WTC11 (cell line): ENCODE measurements at regions not wholly inside any gene's neighbourhood (a gene's known extent, or its start where the extent isn't known, plus 50 kb on each side); places are given as distances from the start of the nearest gene placed in this dataset.

ENCODE experiments used
- ATAC-seq: fragments of 200-7000 bp; cut with Tn5 transposase; 2 replicates; pipeline ENCODE4 v1.10.0; 2021; ENCODE audit warnings: mild to moderate bottlenecking, moderate library complexity
- CTCF ChIA-PET: fragments of 300-600 bp; sonication (Branson Sonifier 250); formaldehyde crosslinking; loops from one replicate; lab custom pipeline; 2021; ENCODE audit warnings: antibody characterized with exemption; lab: Charles Lee
- POLR2A ChIA-PET: fragments of 350-600 bp; sonication (Branson Sonifier 250); formaldehyde crosslinking; loops from one replicate; lab custom pipeline; 2021; ENCODE audit warnings: antibody characterized with exemption; lab: Charles Lee
- DNase-seq: peaks from one replicate; pipeline ENCODE4 v3.0.0; 2021; ENCODE audit warnings: low spot score
- H3K27ac Mint-ChIP-seq: 2 replicates; pipeline ENCODE4 v1.8.0; 2021; ENCODE audit warnings: mixed read lengths
- H3K27me3 Mint-ChIP-seq: 2 replicates; pipeline ENCODE4 v1.8.0; 2021; ENCODE audit warnings: low read depth, mild to moderate bottlenecking, moderate library complexity, mixed read lengths
- H3K36me3 Mint-ChIP-seq: 2 replicates; pipeline ENCODE4 v1.8.0; 2021; ENCODE audit warnings: mixed read lengths
- H3K4me1 Mint-ChIP-seq: 2 replicates; pipeline ENCODE4 v1.8.0; 2022; ENCODE audit warnings: mixed read lengths
- H3K4me3 Mint-ChIP-seq: 2 replicates; pipeline ENCODE4 v1.8.0; 2021; ENCODE audit warnings: mild to moderate bottlenecking, moderate library complexity, mixed read lengths
- H3K9me3 Mint-ChIP-seq: 2 replicates; pipeline ENCODE4 v1.8.0; 2021; ENCODE audit warnings: mixed read lengths
- AFF4 ChIP-seq: sonication (generic); formaldehyde crosslinking; IDR thresholded peaks from 2 replicates; pipeline ENCODE4 v1.8.1; 2023; ENCODE audit warnings: mild to moderate bottlenecking, missing genetic modification reagents, borderline replicate concordance
- ATF1 ChIP-seq: sonication (generic); formaldehyde crosslinking; IDR thresholded peaks from 2 replicates; pipeline ENCODE4 v1.8.1; 2023; ENCODE audit warnings: mild to moderate bottlenecking, moderate library complexity, missing genetic modification reagents
- CDX4 ChIP-seq: fragments of 250-450 bp; sonication (Bioruptor Pico); IDR thresholded peaks from 2 replicates; pipeline ENCODE4 v1.9.0; 2021; ENCODE audit warnings: moderate library complexity, mild to moderate bottlenecking, inconsistent platforms, borderline replicate concordance
- CREB1 ChIP-seq: sonication (generic); formaldehyde crosslinking; IDR thresholded peaks from 2 replicates; pipeline ENCODE4 v1.8.0; 2023; ENCODE audit warnings: mild to moderate bottlenecking, missing genetic modification reagents
- CTCF ChIP-seq: fragments of 200-600 bp; IDR thresholded peaks from 2 replicates; pipeline ENCODE4 v1.8.0; 2022; ENCODE audit warnings: antibody characterized with exemption
- EMX1 ChIP-seq: fragments of 250-450 bp; sonication (Bioruptor Pico); IDR thresholded peaks from 2 replicates; pipeline ENCODE4 v1.8.0; 2021; ENCODE audit warnings: mild to moderate bottlenecking
- ERG ChIP-seq: fragments of 250-450 bp; sonication (Bioruptor Pico); IDR thresholded peaks from 2 replicates; pipeline ENCODE4 v1.8.0; 2021; ENCODE audit warnings: mild to moderate bottlenecking
- ESRRA ChIP-seq: sonication (generic); formaldehyde crosslinking; IDR thresholded peaks from 2 replicates; pipeline ENCODE4 v1.8.1; 2022; ENCODE audit warnings: mild to moderate bottlenecking, missing genetic modification reagents, borderline replicate concordance
- GRHL2 ChIP-seq: fragments of 250-450 bp; sonication (Bioruptor Pico); IDR thresholded peaks from 2 replicates; pipeline ENCODE4 v1.8.0; 2022; ENCODE audit warnings: mild to moderate bottlenecking, moderate library complexity; ENCODE audit not compliant: insufficient replicate concordance, severe bottlenecking
- GTF2I ChIP-seq: fragments of 250-450 bp; sonication (Bioruptor Pico); conservative IDR thresholded peaks from 2 replicates; pipeline ENCODE4 v1.4.0; 2021; ENCODE audit warnings: mild to moderate bottlenecking
- JUN ChIP-seq: sonication (generic); formaldehyde crosslinking; IDR thresholded peaks from 2 replicates; pipeline ENCODE4 v1.8.0; 2023; ENCODE audit warnings: mild to moderate bottlenecking, missing genetic modification reagents
- MAX ChIP-seq: sonication (generic); formaldehyde crosslinking; IDR thresholded peaks from 2 replicates; pipeline ENCODE4 v1.8.0; 2022; ENCODE audit warnings: mild to moderate bottlenecking, missing genetic modification reagents
- MXD4 ChIP-seq: fragments of 250-450 bp; sonication (Bioruptor Pico); IDR thresholded peaks from 2 replicates; pipeline ENCODE4 v1.8.0; 2021; ENCODE audit warnings: mild to moderate bottlenecking, moderate library complexity, borderline replicate concordance
- MYBL2 ChIP-seq: sonication (generic); formaldehyde crosslinking; IDR thresholded peaks from 2 replicates; pipeline ENCODE4 v1.8.1; 2023; ENCODE audit warnings: mild to moderate bottlenecking, moderate library complexity, missing genetic modification reagents
- NFE2L1 ChIP-seq: sonication (generic); formaldehyde crosslinking; IDR thresholded peaks from 2 replicates; pipeline ENCODE4 v1.8.1; 2023; ENCODE audit warnings: missing genetic modification reagents
- NR3C1 ChIP-seq: sonication (generic); formaldehyde crosslinking; conservative IDR thresholded peaks from 2 replicates; pipeline ENCODE4 v1.8.1; 2023; ENCODE audit warnings: low read depth, mild to moderate bottlenecking, missing genetic modification reagents
- OVOL2 ChIP-seq: fragments of 250-450 bp; sonication (Bioruptor Pico); IDR thresholded peaks from 2 replicates; pipeline ENCODE4 v1.9.0; 2021; ENCODE audit warnings: mild to moderate bottlenecking, borderline replicate concordance
- SP1 ChIP-seq: sonication (generic); formaldehyde crosslinking; conservative IDR thresholded peaks from 2 replicates; pipeline ENCODE4 v1.8.1; 2022; ENCODE audit warnings: missing genetic modification reagents
- TEAD1 ChIP-seq: sonication (generic); formaldehyde crosslinking; IDR thresholded peaks from 2 replicates; pipeline ENCODE4 v1.8.0; 2022; ENCODE audit warnings: mild to moderate bottlenecking, missing genetic modification reagents
- ZBTB21 ChIP-seq: sonication (generic); formaldehyde crosslinking; IDR thresholded peaks from 2 replicates; pipeline ENCODE4 v1.8.1; 2023; ENCODE audit warnings: mild to moderate bottlenecking, missing genetic modification reagents, borderline replicate concordance
- ZMAT4 ChIP-seq: fragments of 250-450 bp; sonication (Bioruptor Pico); IDR thresholded peaks from 2 replicates; pipeline ENCODE4 v1.9.0; 2021; ENCODE audit warnings: mild to moderate bottlenecking
- ZNF121 ChIP-seq: sonication (generic); formaldehyde crosslinking; IDR thresholded peaks from 2 replicates; pipeline ENCODE4 v1.8.0; 2023; ENCODE audit warnings: missing genetic modification reagents
- ZNF232 ChIP-seq: sonication (generic); formaldehyde crosslinking; IDR thresholded peaks from 2 replicates; pipeline ENCODE4 v1.8.0; 2022; ENCODE audit warnings: mild to moderate bottlenecking, missing genetic modification reagents
- ZNF396 ChIP-seq: fragments of 250-450 bp; sonication (Bioruptor Pico); IDR thresholded peaks from 2 replicates; pipeline ENCODE4 v1.8.0; 2021; ENCODE audit warnings: mild to moderate bottlenecking, moderate library complexity, borderline replicate concordance
- ZNF425 ChIP-seq: fragments of 250-450 bp; sonication (Bioruptor Pico); conservative IDR thresholded peaks from 2 replicates; pipeline ENCODE4 v1.9.0; 2021; ENCODE audit warnings: mild to moderate bottlenecking

- TF ChIP-seq ZBTB21 (no peak), MAX (CRISPR knock-in tag) (no peak), NR3C1 (no peak), GTF2I (CRISPR knock-in tag) (no peak), ATF1 (no peak), MYBL2 (CRISPR knock-in tag) (no peak), ZNF396 (CRISPR knock-in tag) (no peak), EMX1 (no peak), ZNF232 (CRISPR knock-in tag) (no peak)
Measured at GRCh38 chr1:194175251-194175650, 988.8 kb upstream of the B3GALT2 start (continued).

GRCh38 chr1:194174528-194174927 lies 988.1 kb upstream of the B3GALT2 start:
- Mint-ChIP-seq H3K4me1 (peaks cover 43% of the 10 kb centered on the region), H3K27ac (peak overlapping the region; percentile 41), H3K27me3 (no peaks in the 10 kb centered on the region), H3K4me3 (no peak overlapping the region), H3K9me3 (no peaks in the 10 kb centered on the region), H3K36me3 (no peaks in the 10 kb centered on the region)
- ChIA-PET POLR2A (no interaction called here), CTCF (interaction anchor here (0.8 kb wide), 1 partner anchor 408 kb away, joined by 3 read pairs; no protein-coding TSS in a partner anchor)
- TF ChIP-seq ZNF121 (no peak), ZMAT4 (CRISPR knock-in tag) (no peak), ESRRA (CRISPR knock-in tag) (no peak), NFE2L1 (CRISPR knock-in tag) (no peak), CREB1 (no peak), MXD4 (CRISPR knock-in tag) (no peak), AFF4 (CRISPR knock-in tag) (no peak), TEAD1 (no peak), ERG (CRISPR knock-in tag) (no peak), CDX4 (CRISPR knock-in tag) (no peak), CTCF (no peak), ZNF232 (CRISPR knock-in tag) (no peak), OVOL2 (CRISPR knock-in tag) (no peak), GRHL2 (CRISPR knock-in tag) (no peak), ZNF425 (CRISPR knock-in tag) (no peak), SP1 (CRISPR knock-in tag) (no peak), EMX1 (no peak), NR3C1 (no peak), JUN (CRISPR knock-in tag) (no peak)
- ATAC-seq (peak; percentile 79), DNase-seq (no peak)
